ENCODE measurements at regions not wholly inside any gene's neighbourhood (a gene's known extent, or its start where the extent isn't known, plus 50 kb on each side); places are given as distances from the start of the nearest gene placed in this dataset.
A peak's percentile ranks its signal among the peaks of the same experiment; 100 is the strongest.

- no peak for TF ChIP-seq JUND (IDR thresholded peaks at IDR 0.05; ENCODE audit: low read depth)
- peak in 1 of 2 experiments; percentile 13 for DNase-seq (ENCODE audit: low read depth in 1 of 2, low spot score in 1 of 2)
- in situ Hi-C loops (cut with HindIII; ENCODE audit: low pct_unique_long_range_greater_than_20kb, low sequenced_read_pairs): no loop called here
Observed at GRCh38 chr13:102928941-102929675, 83.3 kb downstream of the ERCC5 start.

Measured in T47D (cell line).